AG09319 (cell line): ENCODE measurements at regions not wholly inside any gene's neighbourhood (a gene's known extent, or its start where the extent isn't known, plus 50 kb on each side); places are given as distances from the start of the nearest gene placed in this dataset.

Source experiments
- DNase-seq: peaks from one replicate; pipeline ENCODE4 v3.0.0-alpha.2; 2010; ENCODE audit warnings: low read depth; ENCODE audit errors: extremely low read depth
- CTCF ChIP-seq: IDR thresholded peaks from 2 replicates; pipeline ENCODE4 v1.5.1; 2011; ENCODE audit warnings: low read depth, mild to moderate bottlenecking, inconsistent platforms, low read length, moderate library complexity

GRCh38 chr11:70680781-70681281 is 282.5 kb downstream of the CTTN start:
- no peak for TF ChIP-seq CTCF
- no peak for DNase-seq

- no peak for DNase-seq
- no peak for TF ChIP-seq CTCF
Measured at GRCh38 chr11:70682056-70682455, 283.7 kb downstream of the CTTN start.

GRCh38 chr11:70682760-70683159 is 284.4 kb downstream of the CTTN start:
- DNase-seq = no peak
- TF ChIP-seq CTCF = no peak

- no peak for DNase-seq
- TF ChIP-seq CTCF = no peak
Measured at GRCh38 chr11:70687716-70688115, 289.4 kb downstream of the CTTN start.

GRCh38 chr11:70688142-70688541 is 289.8 kb downstream of the CTTN start:
- no peak for TF ChIP-seq CTCF
- DNase-seq = no peak

- DNase-seq = no peak
- no peak for TF ChIP-seq CTCF
Measured at GRCh38 chr11:70689764-70690163, 291.4 kb downstream of the CTTN start.

- no peak for DNase-seq
- no peak for TF ChIP-seq CTCF
Measured at GRCh38 chr11:70692131-70692530, 293.8 kb downstream of the CTTN start.
